ENCODE measurements at regions not wholly inside any gene's neighbourhood (a gene's known extent, or its start where the extent isn't known, plus 50 kb on each side); places are given as distances from the start of the nearest gene placed in this dataset.

GRCh38 chr4:162920649-162921048, 246.0 kb downstream of the NAF1 start:
- no peak for TF ChIP-seq CTCF (IDR thresholded peaks at IDR 0.05)
- no peak for TF ChIP-seq POLR2A (IDR thresholded peaks at IDR 0.05)
